ENCODE measurements at regions not wholly inside any gene's neighbourhood (a gene's known extent, or its start where the extent isn't known, plus 50 kb on each side); places are given as distances from the start of the nearest gene placed in this dataset.

DNA sequence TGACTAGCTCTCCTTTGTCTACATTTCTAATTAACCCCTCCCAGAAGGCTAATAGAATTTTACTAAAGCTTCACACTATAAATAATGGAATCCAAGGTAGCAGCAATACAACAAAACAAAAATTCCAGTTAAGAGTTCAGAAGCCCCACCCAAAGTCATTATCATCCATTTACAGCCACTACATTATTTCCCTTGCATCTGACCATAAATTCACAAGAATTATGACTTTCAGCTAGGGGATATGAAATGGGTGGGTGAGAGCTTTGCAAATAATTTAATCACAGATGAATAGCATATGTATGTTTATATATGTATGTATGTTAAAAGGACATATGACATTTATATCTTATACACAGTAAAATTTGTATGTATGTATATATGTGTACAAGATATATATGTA lies 65.3 kb upstream of the PTGDR start:
- H3K36me3 ChIP-seq (ENCODE audit: insufficient read depth): no peaks in the 10 kb centered on the region
- H3K79me2 ChIP-seq (ENCODE audit: insufficient read depth, low read depth): no peaks in the 10 kb centered on the region
- H3K4me3 ChIP-seq (IDR thresholded peaks at IDR 0.05; ENCODE audit: insufficient read depth, low read depth, low read length): no peak overlapping the region
- no peak overlapping the region for H2AFZ ChIP-seq (ENCODE audit: low read depth)
- H4K20me1 ChIP-seq (ENCODE audit: insufficient read depth): no peaks in the 10 kb centered on the region
- H3K27me3 ChIP-seq (ENCODE audit: insufficient read depth, low read depth): no peaks in the 10 kb centered on the region
- no peak overlapping the region for H3K27ac ChIP-seq
- H3K9ac ChIP-seq: no peak overlapping the region
- H3K4me1 ChIP-seq (ENCODE audit: low read depth, poor library complexity, severe bottlenecking): no peaks in the 10 kb centered on the region
- TF ChIP-seq, protein P1, sequence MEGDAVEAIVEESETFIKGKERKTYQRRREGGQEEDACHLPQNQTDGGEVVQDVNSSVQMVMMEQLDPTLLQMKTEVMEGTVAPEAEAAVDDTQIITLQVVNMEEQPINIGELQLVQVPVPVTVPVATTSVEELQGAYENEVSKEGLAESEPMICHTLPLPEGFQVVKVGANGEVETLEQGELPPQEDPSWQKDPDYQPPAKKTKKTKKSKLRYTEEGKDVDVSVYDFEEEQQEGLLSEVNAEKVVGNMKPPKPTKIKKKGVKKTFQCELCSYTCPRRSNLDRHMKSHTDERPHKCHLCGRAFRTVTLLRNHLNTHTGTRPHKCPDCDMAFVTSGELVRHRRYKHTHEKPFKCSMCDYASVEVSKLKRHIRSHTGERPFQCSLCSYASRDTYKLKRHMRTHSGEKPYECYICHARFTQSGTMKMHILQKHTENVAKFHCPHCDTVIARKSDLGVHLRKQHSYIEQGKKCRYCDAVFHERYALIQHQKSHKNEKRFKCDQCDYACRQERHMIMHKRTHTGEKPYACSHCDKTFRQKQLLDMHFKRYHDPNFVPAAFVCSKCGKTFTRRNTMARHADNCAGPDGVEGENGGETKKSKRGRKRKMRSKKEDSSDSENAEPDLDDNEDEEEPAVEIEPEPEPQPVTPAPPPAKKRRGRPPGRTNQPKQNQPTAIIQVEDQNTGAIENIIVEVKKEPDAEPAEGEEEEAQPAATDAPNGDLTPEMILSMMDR (conservative IDR thresholded peaks at IDR 0.05; ENCODE audit: low read depth, low read length): no peak
- H3K4me2 ChIP-seq: no peak overlapping the region

DNA sequence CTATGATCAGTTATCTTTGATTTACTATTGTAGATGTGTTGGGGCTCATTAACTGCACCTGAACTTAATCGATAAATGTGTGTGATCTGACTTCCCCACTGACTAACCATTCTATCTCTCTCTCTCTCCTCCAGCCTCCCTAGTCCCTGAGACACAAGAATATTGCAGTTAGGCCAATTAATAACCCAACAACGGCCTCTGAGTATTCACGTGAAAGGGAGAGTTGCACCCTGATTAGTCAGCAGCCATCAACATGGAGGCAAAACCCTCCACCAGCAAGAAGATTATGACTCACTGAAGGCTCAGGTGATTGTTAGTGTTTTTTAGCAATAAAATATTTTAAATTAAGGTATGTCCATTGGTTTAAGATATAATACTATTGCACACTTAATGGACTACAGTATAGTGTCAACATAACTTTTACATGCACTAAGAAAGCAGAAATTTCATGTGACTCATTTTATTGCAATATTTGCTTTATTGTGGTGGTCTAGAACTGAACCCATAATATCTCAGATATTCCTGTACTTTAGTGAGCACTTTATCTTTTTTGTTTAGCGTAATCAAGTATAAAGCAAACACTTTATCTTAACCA lies 77.1 kb upstream of the PTGDR start:
- H4K20me1 ChIP-seq (ENCODE audit: insufficient read depth): no peaks in the 10 kb centered on the region
- H2AFZ ChIP-seq (ENCODE audit: low read depth): no peak overlapping the region
- H3K27ac ChIP-seq: no peak overlapping the region
- no peak overlapping the region for H3K4me2 ChIP-seq
- no peak overlapping the region for H3K9ac ChIP-seq
- no peaks in the 10 kb centered on the region for H3K79me2 ChIP-seq (ENCODE audit: insufficient read depth, low read depth)
- H3K27me3 ChIP-seq (ENCODE audit: insufficient read depth, low read depth): no peaks in the 10 kb centered on the region
- no peaks in the 10 kb centered on the region for H3K4me1 ChIP-seq (ENCODE audit: low read depth, poor library complexity, severe bottlenecking)
- TF ChIP-seq, protein P1 (conservative IDR thresholded peaks at IDR 0.05; ENCODE audit: low read depth, low read length): no peak
- no peak overlapping the region for H3K4me3 ChIP-seq (IDR thresholded peaks at IDR 0.05; ENCODE audit: insufficient read depth, low read depth, low read length)
- H3K36me3 ChIP-seq (ENCODE audit: insufficient read depth): no peaks in the 10 kb centered on the region

DNA sequence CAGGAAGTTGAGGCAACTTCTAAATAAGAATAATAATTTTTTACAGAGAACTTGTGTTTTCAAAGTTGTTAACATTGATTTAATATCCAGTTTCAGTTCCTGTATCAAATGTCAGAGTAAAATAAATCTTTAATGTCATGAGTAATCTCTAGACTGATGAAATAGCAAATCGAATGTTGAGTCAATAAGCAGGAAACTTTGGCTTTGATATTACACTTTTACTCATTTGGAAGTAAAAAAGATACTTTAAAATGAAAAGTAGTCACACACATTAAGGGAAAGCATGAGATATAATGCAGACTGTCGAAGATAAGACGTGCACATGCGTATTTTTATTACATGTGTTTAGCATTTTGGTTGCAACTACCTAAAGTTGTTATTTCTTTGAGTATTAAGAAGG lies 78.2 kb upstream of the PTGDR start:
- Histone ChIP-seq H4K20me1 (ENCODE audit: insufficient read depth) (no peaks in the 10 kb centered on the region), H3K36me3 (ENCODE audit: insufficient read depth) (no peaks in the 10 kb centered on the region), H3K27me3 (ENCODE audit: insufficient read depth, low read depth) (no peaks in the 10 kb centered on the region), H3K27ac (no peak overlapping the region), H3K4me3 (IDR thresholded peaks at IDR 0.05; ENCODE audit: insufficient read depth, low read depth, low read length) (no peak overlapping the region), H3K4me2 (no peak overlapping the region), H3K4me1 (ENCODE audit: low read depth, poor library complexity, severe bottlenecking) (no peaks in the 10 kb centered on the region), H2AFZ (ENCODE audit: low read depth) (no peak overlapping the region), H3K9ac (no peak overlapping the region), H3K79me2 (ENCODE audit: insufficient read depth, low read depth) (no peaks in the 10 kb centered on the region)
- TF ChIP-seq, protein P1 (conservative IDR thresholded peaks at IDR 0.05; ENCODE audit: low read depth, low read length): no peak

DNA sequence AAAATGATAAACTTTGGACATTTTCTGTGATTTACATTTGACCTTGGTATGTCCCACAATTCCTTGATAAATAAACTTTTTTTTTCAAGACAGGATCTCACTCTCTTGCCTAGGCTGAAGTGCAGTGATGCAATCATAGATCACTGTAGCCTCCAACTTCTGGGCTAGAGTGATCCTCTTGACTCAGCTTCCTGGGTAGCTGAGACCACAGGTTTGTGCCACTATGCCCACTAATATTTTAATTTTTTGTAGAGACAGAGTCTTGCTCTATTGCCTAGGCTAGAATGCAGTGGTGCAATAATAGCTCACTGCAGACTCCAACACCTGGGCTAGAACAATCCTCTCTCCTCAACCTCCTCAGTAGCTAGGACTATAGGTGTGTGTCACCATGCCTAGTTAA lies 79.1 kb upstream of the PTGDR start:
- TF ChIP-seq, protein P1 (conservative IDR thresholded peaks at IDR 0.05; ENCODE audit: low read depth, low read length): no peak

More for the DNA sequence above, 79.1 kb upstream of the PTGDR start:
- Histone ChIP-seq H3K36me3 (ENCODE audit: insufficient read depth) (no peaks in the 10 kb centered on the region), H3K27me3 (ENCODE audit: insufficient read depth, low read depth) (no peaks in the 10 kb centered on the region), H3K9ac (no peak overlapping the region), H3K4me1 (ENCODE audit: low read depth, poor library complexity, severe bottlenecking) (no peaks in the 10 kb centered on the region), H2AFZ (ENCODE audit: low read depth) (no peak overlapping the region), H3K4me3 (IDR thresholded peaks at IDR 0.05; ENCODE audit: insufficient read depth, low read depth, low read length) (no peak overlapping the region), H4K20me1 (ENCODE audit: insufficient read depth) (no peaks in the 10 kb centered on the region), H3K27ac (no peak overlapping the region), H3K4me2 (no peak overlapping the region), H3K79me2 (ENCODE audit: insufficient read depth, low read depth) (no peaks in the 10 kb centered on the region)
